ENCODE measurements at regions not wholly inside any gene's neighbourhood (a gene's known extent, or its start where the extent isn't known, plus 50 kb on each side); places are given as distances from the start of the nearest gene placed in this dataset.

- TF ChIP-seq CTCF (IDR thresholded peaks at IDR 0.05; ENCODE audit: low read length) (no peak), EZH2 (IDR thresholded peaks at IDR 0.05; ENCODE audit: borderline replicate concordance, low read length) (no peak)
Measured at GRCh38 chr7:91520645-91521044, 256.4 kb downstream of the FZD1 start.

All from OCI-LY1 (cell line).